ENCODE measurements at regions not wholly inside any gene's neighbourhood (a gene's known extent, or its start where the extent isn't known, plus 50 kb on each side); places are given as distances from the start of the nearest gene placed in this dataset.

DNA sequence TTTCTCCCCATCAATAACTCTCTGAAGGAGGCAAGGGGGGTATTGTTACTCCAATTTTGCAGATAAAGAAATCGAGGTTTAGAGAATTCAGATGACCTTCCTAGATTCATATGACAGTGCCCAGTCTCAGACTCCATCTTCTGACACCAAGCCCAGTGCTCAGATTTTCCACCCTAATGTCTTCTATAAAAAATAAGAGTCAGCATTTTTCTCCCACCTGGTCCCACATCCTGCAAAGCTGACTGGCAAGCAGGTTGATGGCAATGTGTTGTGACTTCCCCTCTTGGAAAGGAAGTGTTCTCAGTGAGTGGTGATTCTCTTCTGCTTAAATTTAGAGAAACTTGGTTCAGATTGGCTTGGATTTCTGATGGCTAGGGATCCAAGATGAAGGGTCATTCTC, 129.4 kb downstream of the SOX9 start:
- no peaks in the 10 kb centered on the region for H3K36me3 ChIP-seq (ENCODE audit: control insufficient read depth, insufficient read depth, low read length)
- H3K4me3 ChIP-seq (ENCODE audit: low read length): no peak overlapping the region
- H3K27me3 ChIP-seq (ENCODE audit: control insufficient read depth, insufficient read depth, low read length): no peaks in the 10 kb centered on the region
- Mint-ChIP-seq H3K9me3 (peaks cover 6 to 13% of the 10 kb centered on the region in 2 donors), H3K27ac (no peak overlapping the region), H3K27me3 (ENCODE audit: low read depth in 2 of 2) (no peaks in the 10 kb centered on the region), H3K4me3 (no peak overlapping the region), H3K4me1 (no peaks in the 10 kb centered on the region), H3K36me3 (no peaks in the 10 kb centered on the region)
- WGBS (ENCODE audit: insufficient coverage): 67% methylated on average over 1 of the region's 1 CpG
- H3K4me1 ChIP-seq (ENCODE audit: control insufficient read depth, insufficient read depth, low read length): no peaks in the 10 kb centered on the region
- no peaks in the 10 kb centered on the region for H3K9me3 ChIP-seq (ENCODE audit: control insufficient read depth, insufficient read depth, low read length)
- no peak for DNase-seq
- ATAC-seq: no peak
- intact Hi-C loops (cut with micrococcal nuclease): no loop called here
- TF ChIP-seq, protein P1, sequence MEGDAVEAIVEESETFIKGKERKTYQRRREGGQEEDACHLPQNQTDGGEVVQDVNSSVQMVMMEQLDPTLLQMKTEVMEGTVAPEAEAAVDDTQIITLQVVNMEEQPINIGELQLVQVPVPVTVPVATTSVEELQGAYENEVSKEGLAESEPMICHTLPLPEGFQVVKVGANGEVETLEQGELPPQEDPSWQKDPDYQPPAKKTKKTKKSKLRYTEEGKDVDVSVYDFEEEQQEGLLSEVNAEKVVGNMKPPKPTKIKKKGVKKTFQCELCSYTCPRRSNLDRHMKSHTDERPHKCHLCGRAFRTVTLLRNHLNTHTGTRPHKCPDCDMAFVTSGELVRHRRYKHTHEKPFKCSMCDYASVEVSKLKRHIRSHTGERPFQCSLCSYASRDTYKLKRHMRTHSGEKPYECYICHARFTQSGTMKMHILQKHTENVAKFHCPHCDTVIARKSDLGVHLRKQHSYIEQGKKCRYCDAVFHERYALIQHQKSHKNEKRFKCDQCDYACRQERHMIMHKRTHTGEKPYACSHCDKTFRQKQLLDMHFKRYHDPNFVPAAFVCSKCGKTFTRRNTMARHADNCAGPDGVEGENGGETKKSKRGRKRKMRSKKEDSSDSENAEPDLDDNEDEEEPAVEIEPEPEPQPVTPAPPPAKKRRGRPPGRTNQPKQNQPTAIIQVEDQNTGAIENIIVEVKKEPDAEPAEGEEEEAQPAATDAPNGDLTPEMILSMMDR (IDR thresholded peaks at IDR 0.05): no peak
- H3K27ac ChIP-seq (ENCODE audit: low read length): no peak overlapping the region

DNA sequence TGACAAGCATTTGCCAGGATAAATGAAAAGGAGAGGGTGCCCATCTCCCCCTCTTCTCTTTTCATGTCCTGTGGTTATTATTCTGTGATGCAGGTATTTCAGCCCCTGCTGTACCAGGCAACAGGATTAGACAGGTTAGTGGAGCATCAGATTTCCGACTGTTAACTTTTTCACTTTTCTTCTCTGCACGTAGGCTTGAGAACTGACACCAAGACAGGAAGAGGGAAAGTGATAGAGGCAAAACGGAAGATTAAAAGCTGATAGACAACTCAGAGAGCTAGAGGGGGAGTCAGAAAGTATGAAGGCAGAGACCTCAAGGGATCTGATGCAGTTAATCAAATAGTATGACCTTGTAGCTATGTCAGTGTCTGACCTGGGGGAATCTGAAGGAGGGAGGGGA, 132.8 kb downstream of the SOX9 start:
- Histone ChIP-seq H3K4me3 (ENCODE audit: low read length) (no peak overlapping the region), H3K9me3 (ENCODE audit: control insufficient read depth, insufficient read depth, low read length) (peaks cover 3% of the 10 kb centered on the region), H3K27me3 (ENCODE audit: control insufficient read depth, insufficient read depth, low read length) (no peaks in the 10 kb centered on the region), H3K36me3 (ENCODE audit: control insufficient read depth, insufficient read depth, low read length) (no peaks in the 10 kb centered on the region), H3K4me1 (ENCODE audit: control insufficient read depth, insufficient read depth, low read length) (no peaks in the 10 kb centered on the region), H3K27ac (ENCODE audit: low read length) (no peak overlapping the region)
- peaks cover 3 to 13% of the 10 kb centered on the region in 2 donors for H3K9me3 Mint-ChIP-seq
- H3K27me3 Mint-ChIP-seq (ENCODE audit: low read depth in 2 of 2): no peaks in the 10 kb centered on the region
- H3K27ac Mint-ChIP-seq: no peak overlapping the region
- no peak for ATAC-seq
- WGBS (ENCODE audit: insufficient coverage): 84% methylated on average over 3 of the region's 3 CpGs
- H3K4me3 Mint-ChIP-seq: no peak overlapping the region
- no peaks in the 10 kb centered on the region for H3K36me3 Mint-ChIP-seq
- H3K4me1 Mint-ChIP-seq: no peaks in the 10 kb centered on the region
- intact Hi-C loops (cut with micrococcal nuclease): no loop called here
- TF ChIP-seq, protein P1 (IDR thresholded peaks at IDR 0.05): no peak
- DNase-seq: no peak

DNA sequence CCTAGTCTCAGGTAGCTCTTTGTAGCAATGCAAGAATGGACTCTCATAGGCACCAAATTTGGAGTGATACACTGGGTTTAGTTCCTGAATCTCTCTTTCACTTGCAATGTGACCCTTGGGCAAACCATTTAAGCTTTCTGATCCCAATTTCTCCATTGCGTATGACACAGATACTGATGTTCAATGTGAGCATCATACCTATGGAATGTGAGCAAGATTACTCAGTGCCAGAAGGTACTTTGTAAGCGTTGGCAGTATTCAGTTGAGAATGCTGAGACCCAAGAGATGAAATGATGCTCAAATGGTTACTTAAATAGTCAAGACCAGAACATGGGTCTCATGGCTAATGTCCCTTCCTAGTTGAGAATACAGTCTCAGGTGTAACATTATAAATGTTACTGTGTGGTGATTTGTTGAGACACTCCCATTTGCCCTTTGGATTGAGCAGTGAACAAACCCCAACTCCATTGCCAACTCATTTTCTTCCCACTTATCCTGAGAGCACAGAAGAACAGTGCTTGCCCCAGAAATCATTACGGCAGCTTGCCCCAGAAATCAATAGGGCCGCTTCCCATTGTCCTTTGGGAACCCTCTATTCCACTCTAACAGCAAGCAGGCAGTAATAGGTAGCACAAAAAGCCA, 134.1 kb downstream of the SOX9 start:
- no peak overlapping the region for H3K4me3 ChIP-seq (ENCODE audit: low read length)
- WGBS (ENCODE audit: insufficient coverage): 89% methylated on average over 4 of the region's 4 CpGs
- Mint-ChIP-seq H3K27ac (no peak overlapping the region), H3K4me1 (no peaks in the 10 kb centered on the region), H3K9me3 (peaks cover 3 to 11% of the 10 kb centered on the region in 2 donors), H3K4me3 (no peak overlapping the region), H3K27me3 (ENCODE audit: low read depth in 2 of 2) (no peaks in the 10 kb centered on the region), H3K36me3 (no peaks in the 10 kb centered on the region)
- intact Hi-C loops (cut with micrococcal nuclease): no loop called here
- peaks cover 3% of the 10 kb centered on the region for H3K9me3 ChIP-seq (ENCODE audit: control insufficient read depth, insufficient read depth, low read length)
- no peak for ATAC-seq
- no peak for DNase-seq
- no peaks in the 10 kb centered on the region for H3K36me3 ChIP-seq (ENCODE audit: control insufficient read depth, insufficient read depth, low read length)
- TF ChIP-seq, protein P1 (IDR thresholded peaks at IDR 0.05): no peak
- no peaks in the 10 kb centered on the region for H3K27me3 ChIP-seq (ENCODE audit: control insufficient read depth, insufficient read depth, low read length)
- H3K27ac ChIP-seq (ENCODE audit: low read length): no peak overlapping the region
- no peaks in the 10 kb centered on the region for H3K4me1 ChIP-seq (ENCODE audit: control insufficient read depth, insufficient read depth, low read length)

DNA sequence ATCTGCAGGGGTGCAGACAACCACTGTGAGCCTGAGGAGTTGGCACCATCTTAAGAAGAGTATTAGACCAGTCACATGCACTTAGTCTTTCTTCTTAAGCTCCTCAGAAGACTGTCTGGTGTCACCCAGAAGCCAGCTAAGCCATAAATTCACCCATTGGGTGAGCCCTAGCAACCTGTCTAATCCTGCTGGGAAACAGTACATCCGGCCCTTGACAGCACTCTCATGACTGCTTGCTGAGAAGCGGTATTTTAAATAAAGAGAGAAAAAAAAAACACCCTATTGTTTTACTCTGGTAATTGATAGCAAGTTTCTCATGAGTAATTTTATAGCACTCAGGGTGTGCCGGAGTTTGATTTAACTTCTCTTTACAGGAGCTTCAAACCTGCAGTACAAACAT, 134.7 kb downstream of the SOX9 start:
- no peak for DNase-seq
- Mint-ChIP-seq H3K27me3 (ENCODE audit: low read depth in 2 of 2) (no peaks in the 10 kb centered on the region), H3K4me3 (no peak overlapping the region), H3K36me3 (no peaks in the 10 kb centered on the region), H3K4me1 (no peaks in the 10 kb centered on the region), H3K9me3 (peaks cover 3 to 11% of the 10 kb centered on the region in 2 donors), H3K27ac (no peak overlapping the region)
- WGBS (ENCODE audit: insufficient coverage): 100% methylated on average over 1 of the region's 3 CpGs
- TF ChIP-seq, protein P1 (IDR thresholded peaks at IDR 0.05): no peak
- intact Hi-C loops (cut with micrococcal nuclease): no loop called here
- Histone ChIP-seq H3K9me3 (ENCODE audit: control insufficient read depth, insufficient read depth, low read length) (peaks cover 3% of the 10 kb centered on the region), H3K27me3 (ENCODE audit: control insufficient read depth, insufficient read depth, low read length) (no peaks in the 10 kb centered on the region), H3K4me3 (ENCODE audit: low read length) (no peak overlapping the region), H3K4me1 (ENCODE audit: control insufficient read depth, insufficient read depth, low read length) (no peaks in the 10 kb centered on the region), H3K27ac (ENCODE audit: low read length) (no peak overlapping the region), H3K36me3 (ENCODE audit: control insufficient read depth, insufficient read depth, low read length) (no peaks in the 10 kb centered on the region)
- no peak for ATAC-seq

All from natural killer cell (primary cell).